Osteoblast (primary cell): ENCODE measurements at regions not wholly inside any gene's neighbourhood (a gene's known extent, or its start where the extent isn't known, plus 50 kb on each side); places are given as distances from the start of the nearest gene placed in this dataset.

Source experiments
- DNase-seq: peaks from one replicate; pipeline ENCODE4 v3.0.0; 2011; ENCODE audit warnings: low spot score, mixed read lengths; ENCODE audit not compliant: insufficient read length; ENCODE audit errors: missing footprints
- H2AFZ ChIP-seq: 2 replicates; pipeline ENCODE4 v1.6.0; 2011; ENCODE audit warnings: mild to moderate bottlenecking, low read length
- H3K27ac ChIP-seq: 2 replicates; pipeline ENCODE4 v1.5.1; 2011; ENCODE audit warnings: mild to moderate bottlenecking, low read depth, low read length, moderate library complexity
- H3K27me3 ChIP-seq: 2 replicates; pipeline ENCODE4 v1.6.0; 2012; ENCODE audit warnings: mild to moderate bottlenecking, control low read depth, inconsistent platforms, low read length, moderate library complexity; ENCODE audit not compliant: insufficient read depth
- H3K36me3 ChIP-seq: 2 replicates; pipeline ENCODE4 v1.5.1; 2011; ENCODE audit warnings: mild to moderate bottlenecking, low read length, control low read depth, moderate library complexity; ENCODE audit not compliant: insufficient read depth
- H3K4me1 ChIP-seq: 2 replicates; pipeline ENCODE4 v1.5.1; 2011; ENCODE audit warnings: mild to moderate bottlenecking, low read length, control low read depth, moderate library complexity; ENCODE audit not compliant: insufficient read depth
- H3K4me2 ChIP-seq: 2 replicates; pipeline ENCODE4 v1.6.0; 2011; ENCODE audit warnings: mild to moderate bottlenecking, low read length; ENCODE audit not compliant: insufficient read depth
- H3K4me3 ChIP-seq: fragments of 200-600 bp; sonication (generic); 3 replicates; pipeline ENCODE4 v1.5.1; 2012; ENCODE audit warnings: mild to moderate bottlenecking, low read length, inconsistent platforms; ENCODE audit not compliant: insufficient read depth
- H3K79me2 ChIP-seq: 2 replicates; pipeline ENCODE4 v1.6.0; 2012; ENCODE audit warnings: mild to moderate bottlenecking, low read length, control low read depth, inconsistent platforms; ENCODE audit not compliant: insufficient read depth
- H3K9me3 ChIP-seq: 2 replicates; pipeline ENCODE4 v1.5.1; 2011; ENCODE audit warnings: low read depth, low read length, control low read depth
- H4K20me1 ChIP-seq: 2 replicates; pipeline ENCODE4 v1.6.0; 2012; ENCODE audit warnings: mild to moderate bottlenecking, low read length, control low read depth; ENCODE audit not compliant: insufficient read depth
- CTCF ChIP-seq: IDR thresholded peaks from 2 replicates; pipeline ENCODE4 v1.5.1; 2011; ENCODE audit warnings: mild to moderate bottlenecking, low read depth, low read length, moderate library complexity; ENCODE audit errors: extremely low read depth

DNA sequence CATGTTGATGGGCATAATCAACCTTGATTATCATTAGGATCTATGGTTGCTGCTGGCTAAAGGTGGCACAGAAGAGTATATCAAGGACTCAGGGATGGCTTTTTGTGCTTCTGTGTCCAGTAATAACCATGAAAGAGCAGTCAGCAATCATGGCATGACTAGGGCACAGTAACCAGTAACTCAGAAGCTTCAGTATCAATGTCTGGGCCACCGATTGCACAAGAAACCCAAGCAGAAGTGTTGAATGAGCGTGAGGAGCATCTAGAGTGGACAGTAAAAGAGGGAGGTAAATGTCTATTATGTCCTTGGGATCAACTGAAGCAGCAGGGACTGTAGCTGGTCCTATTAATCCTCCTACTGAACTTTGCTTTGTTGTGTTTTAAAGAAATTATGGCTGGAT, 81.5 kb upstream of the F13A1 start:
- H3K36me3 ChIP-seq: no peaks in the 10 kb centered on the region
- H3K27me3 ChIP-seq: no peaks in the 10 kb centered on the region
- H3K4me1 ChIP-seq: no peaks in the 10 kb centered on the region
- no peak for DNase-seq
- TF ChIP-seq CTCF: no peak
- peaks cover 4% of the 10 kb centered on the region for H3K9me3 ChIP-seq
- no peak overlapping the region for H3K4me2 ChIP-seq
- no peak overlapping the region for H2AFZ ChIP-seq
- no peak overlapping the region for H3K4me3 ChIP-seq
- H3K27ac ChIP-seq: no peak overlapping the region
- H4K20me1 ChIP-seq: no peaks in the 10 kb centered on the region
- no peaks in the 10 kb centered on the region for H3K79me2 ChIP-seq

DNA sequence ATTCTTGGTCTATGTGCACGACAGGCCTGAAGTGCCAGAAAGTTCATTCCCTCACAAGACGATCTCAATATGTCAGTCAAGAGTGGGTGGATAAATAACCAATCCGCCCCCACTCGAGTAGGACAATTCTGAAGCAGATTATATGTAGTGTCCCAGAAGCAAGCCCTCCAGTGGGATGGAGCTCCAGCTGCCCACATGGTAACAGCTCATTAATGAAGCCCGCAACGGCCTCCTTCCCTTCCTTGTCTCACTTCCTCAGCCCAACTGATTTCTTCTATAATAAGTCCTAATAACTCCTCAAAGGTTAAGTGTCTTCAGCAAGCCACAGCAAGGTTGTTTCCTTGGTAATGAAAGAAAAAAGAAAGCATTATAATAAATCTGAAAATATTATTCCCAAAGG, 82.1 kb upstream of the F13A1 start:
- Histone ChIP-seq H3K27me3 (no peaks in the 10 kb centered on the region), H3K4me1 (no peaks in the 10 kb centered on the region), H3K27ac (no peak overlapping the region), H2AFZ (no peak overlapping the region), H3K4me2 (no peak overlapping the region), H3K36me3 (no peaks in the 10 kb centered on the region), H4K20me1 (no peaks in the 10 kb centered on the region), H3K79me2 (no peaks in the 10 kb centered on the region), H3K9me3 (peaks cover 4% of the 10 kb centered on the region), H3K4me3 (no peak overlapping the region)
- no peak for DNase-seq
- TF ChIP-seq CTCF: no peak

GRCh38 chr6:6405031-6405430, 84.6 kb upstream of the F13A1 start:
- no peak for DNase-seq
- no peak overlapping the region for H3K27ac ChIP-seq
- no peak overlapping the region for H3K4me2 ChIP-seq
- H3K27me3 ChIP-seq: no peaks in the 10 kb centered on the region
- H2AFZ ChIP-seq: no peak overlapping the region
- no peaks in the 10 kb centered on the region for H3K9me3 ChIP-seq
- H3K4me1 ChIP-seq: no peaks in the 10 kb centered on the region
- no peak overlapping the region for H3K4me3 ChIP-seq
- TF ChIP-seq CTCF: no peak
- no peaks in the 10 kb centered on the region for H4K20me1 ChIP-seq
- no peaks in the 10 kb centered on the region for H3K79me2 ChIP-seq
- H3K36me3 ChIP-seq: no peaks in the 10 kb centered on the region

GRCh38 chr6:6405997-6406714, 85.7 kb upstream of the F13A1 start:
- no peak overlapping the region for H3K4me3 ChIP-seq
- H3K9me3 ChIP-seq: no peaks in the 10 kb centered on the region
- H2AFZ ChIP-seq: no peak overlapping the region
- H3K4me1 ChIP-seq: no peaks in the 10 kb centered on the region
- no peak overlapping the region for H3K4me2 ChIP-seq
- no peak for DNase-seq
- no peaks in the 10 kb centered on the region for H3K27me3 ChIP-seq
- no peak for TF ChIP-seq CTCF
- no peaks in the 10 kb centered on the region for H3K36me3 ChIP-seq
- H3K79me2 ChIP-seq: no peaks in the 10 kb centered on the region
- no peak overlapping the region for H3K27ac ChIP-seq
- H4K20me1 ChIP-seq: no peaks in the 10 kb centered on the region
